OCI-LY7 (cell line): ENCODE measurements at regions not wholly inside any gene's neighbourhood (a gene's known extent, or its start where the extent isn't known, plus 50 kb on each side); places are given as distances from the start of the nearest gene placed in this dataset.

Experiments
- BruUV-seq: library from RNA; stranded (reverse); fragments of 400-500 nt; replicated peaks from 2 replicates; lab custom pipeline; 2021; lab: Mats Ljungman, UMichigan
- CTCF ChIA-PET: fragments of 300-600 bp; sonication (Branson Sonifier 250); formaldehyde crosslinking; loops from one replicate; lab custom pipeline; 2022; ENCODE audit warnings: antibody characterized with exemption; ENCODE audit not compliant: unreplicated experiment; lab: Charles Lee
- POLR2A ChIA-PET: fragments of 300-600 bp; sonication (Branson Sonifier 250); formaldehyde crosslinking; loops from one replicate; lab custom pipeline; 2022; ENCODE audit warnings: antibody characterized with exemption; lab: Charles Lee
- DNase-seq: peaks from one replicate; pipeline ENCODE4 v3.0.0-alpha.2; 2015; ENCODE audit warnings: low spot score
- H2AFZ ChIP-seq: fragments of 200-600 bp; sonication (generic), shearing (Covaris generic); 2 replicates; pipeline ENCODE4 v1.6.1; 2014; ENCODE audit warnings: mild to moderate bottlenecking, antibody characterized with exemption, low read length, moderate library complexity
- H3K27ac ChIP-seq: fragments of 200-600 bp; sonication (generic); 2 replicates; pipeline ENCODE4 v1.5.1; 2014; ENCODE audit warnings: mixed run types, low read depth, mild to moderate bottlenecking, moderate library complexity, low read length, inconsistent platforms; ENCODE audit not compliant: poor library complexity, severe bottlenecking
- H3K36me3 ChIP-seq: fragments of 200-600 bp; sonication (generic); 2 replicates; pipeline ENCODE4 v1.6.1; 2014; ENCODE audit warnings: mild to moderate bottlenecking, antibody characterized with exemption, low read length, moderate library complexity, mixed read lengths; ENCODE audit not compliant: insufficient read depth
- H3K4me1 ChIP-seq: fragments of 200-600 bp; sonication (generic); 2 replicates; pipeline ENCODE4 v1.5.1; 2014; ENCODE audit warnings: mild to moderate bottlenecking, low read length; ENCODE audit not compliant: insufficient read depth, poor library complexity, severe bottlenecking
- H3K4me2 ChIP-seq: fragments of 200-600 bp; sonication (generic); 2 replicates; pipeline ENCODE4 v1.6.1; 2014; ENCODE audit warnings: mild to moderate bottlenecking, low read length
- H3K4me3 ChIP-seq: fragments of 200-600 bp; sonication (generic); 2 replicates; pipeline ENCODE4 v1.5.1; 2014; ENCODE audit warnings: mild to moderate bottlenecking, low read depth, low read length; ENCODE audit not compliant: poor library complexity, severe bottlenecking
- H3K79me2 ChIP-seq: fragments of 200-600 bp; sonication (generic); 2 replicates; pipeline ENCODE4 v1.6.1; 2016; ENCODE audit warnings: low read depth, mild to moderate bottlenecking, low read length, moderate library complexity, mixed read lengths; ENCODE audit not compliant: insufficient read depth
- H3K9me2 ChIP-seq: fragments of 200-600 bp; sonication (generic); 2 replicates; pipeline ENCODE4 v1.6.1; 2016; ENCODE audit warnings: mild to moderate bottlenecking, low read length, mixed read lengths; ENCODE audit not compliant: insufficient read depth
- H3K9me3 ChIP-seq: fragments of 200-600 bp; sonication (generic); 2 replicates; pipeline ENCODE4 v1.6.1; 2014; ENCODE audit warnings: mild to moderate bottlenecking, mixed run types, low read length, mixed read lengths
- H4K20me1 ChIP-seq: fragments of 200-600 bp; sonication (generic); 2 replicates; pipeline ENCODE4 v1.6.1; 2014; ENCODE audit warnings: mild to moderate bottlenecking, antibody characterized with exemption, low read length, moderate library complexity, mixed read lengths; ENCODE audit not compliant: insufficient read depth
- CTCF ChIP-seq: fragments of 200-600 bp; sonication (generic); conservative IDR thresholded peaks from 2 replicates; pipeline ENCODE4 v1.5.1; 2014; ENCODE audit warnings: mild to moderate bottlenecking, antibody characterized with exemption, low read length, moderate library complexity, mixed read lengths
- EZH2phosphoT487 ChIP-seq: fragments of 200-600 bp; sonication (generic); IDR thresholded peaks from 2 replicates; pipeline ENCODE4 v1.6.1; 2018; ENCODE audit warnings: low read depth, borderline replicate concordance, mild to moderate bottlenecking, mixed run types, antibody characterized with exemption, low read length, moderate library complexity, mixed read lengths
- intact Hi-C: fragments of 100-400 bp; cut with micrococcal nuclease; formaldehyde crosslinking; loops from one replicate; pipeline ENCODE4 v1.10.0; 2022; ENCODE audit not compliant: unreplicated experiment

- Histone ChIP-seq H3K4me2 (no peak overlapping the region), H3K4me1 (no peaks in the 10 kb centered on the region), H3K79me2 (no peaks in the 10 kb centered on the region), H3K4me3 (no peak overlapping the region), H2AFZ (no peak overlapping the region), H3K27ac (no peak overlapping the region), H3K9me3 (no peaks in the 10 kb centered on the region), H3K36me3 (no peaks in the 10 kb centered on the region), H3K9me2 (no peaks in the 10 kb centered on the region), H4K20me1 (no peaks in the 10 kb centered on the region)
- TF ChIP-seq EZH2phosphoT487 (no peak), CTCF (no peak)
- intact Hi-C loops, result no loop called here
- ChIA-PET CTCF (no interaction called here), POLR2A (no interaction called here)
- BruUV-seq, result no TSS peak
- no peak for DNase-seq
Observed at GRCh38 chr13:78376033-78376432, 227.3 kb downstream of the POU4F1 start.

- no peaks in the 10 kb centered on the region for H3K9me3 ChIP-seq
- no peaks in the 10 kb centered on the region for H3K4me1 ChIP-seq
- POLR2A ChIA-PET, result interaction anchor here (0.6 to 0.9 kb wide), 3 partner anchors 42 to 231 kb away, joined by 3 read pairs; no protein-coding TSS in a partner anchor
- intact Hi-C loops, result no loop called here
- H3K36me3 ChIP-seq, result no peaks in the 10 kb centered on the region
- no peak overlapping the region for H2AFZ ChIP-seq
- DNase-seq, result no peak
- H3K4me3 ChIP-seq, result no peak overlapping the region
- H3K9me2 ChIP-seq, result no peaks in the 10 kb centered on the region
- TF ChIP-seq CTCF (no peak), EZH2phosphoT487 (no peak)
- no peaks in the 10 kb centered on the region for H3K79me2 ChIP-seq
- no peak overlapping the region for H3K4me2 ChIP-seq
- CTCF ChIA-PET, result no interaction called here
- no TSS peak for BruUV-seq
- no peak overlapping the region for H3K27ac ChIP-seq
- no peaks in the 10 kb centered on the region for H4K20me1 ChIP-seq
Observed at GRCh38 chr13:78372581-78372980, 230.8 kb downstream of the POU4F1 start.

GRCh38 chr13:78370231-78370630, 233.1 kb downstream of the POU4F1 start:
- no peak overlapping the region for H2AFZ ChIP-seq
- no peaks in the 10 kb centered on the region for H4K20me1 ChIP-seq
- no peak for TF ChIP-seq EZH2phosphoT487
- no peak for TF ChIP-seq CTCF
- H3K4me1 ChIP-seq, result no peaks in the 10 kb centered on the region
- intact Hi-C loops, result no loop called here
- no peaks in the 10 kb centered on the region for H3K9me3 ChIP-seq
- ChIA-PET POLR2A (interaction anchor here (0.7 to 1.1 kb wide), 2 partner anchors 43 to 57 kb away, joined by 3 read pairs; no protein-coding TSS in a partner anchor), CTCF (no interaction called here)
- no peak overlapping the region for H3K4me2 ChIP-seq
- no peaks in the 10 kb centered on the region for H3K9me2 ChIP-seq
- H3K4me3 ChIP-seq, result no peak overlapping the region
- no TSS peak for BruUV-seq
- H3K36me3 ChIP-seq, result no peaks in the 10 kb centered on the region
- no peaks in the 10 kb centered on the region for H3K79me2 ChIP-seq
- H3K27ac ChIP-seq, result no peak overlapping the region
- DNase-seq, result no peak
